Small intestine (tissue), 7 donors: ENCODE measurements at regions not wholly inside any gene's neighbourhood (a gene's known extent, or its start where the extent isn't known, plus 50 kb on each side); places are given as distances from the start of the nearest gene placed in this dataset.

Source experiments
- DNase-seq, 2 donors: peaks; one replicate each; pipeline versions ENCODE4 v3.0.0 to v3.0.0-alpha.2; 2013
- FAIRE-seq: peaks from 2 replicates; lab custom pipeline; 2012; peaks lifted over from hg19 to GRCh38; lab: Jason Lieb, UNC
- H3K27ac ChIP-seq, 3 donors: one replicate each; pipeline ENCODE4 v1.5.1; 2013; ENCODE audit warnings: low read length in 2 of 3, mild to moderate bottlenecking in 2 of 3, control low read depth in 1 of 3, inconsistent platforms in 1 of 3, low read depth in 1 of 3, moderate library complexity in 1 of 3
- H3K27me3 ChIP-seq, 3 donors: one replicate each; pipeline ENCODE4 v1.6.1; 2013; ENCODE audit warnings: low read length in 3 of 3, inconsistent platforms in 1 of 3; ENCODE audit not compliant: control insufficient read depth in 3 of 3, insufficient read depth in 3 of 3
- H3K36me3 ChIP-seq, 3 donors: one replicate each; pipeline ENCODE4 v1.6.1; 2013; ENCODE audit warnings: low read length in 3 of 3, inconsistent platforms in 1 of 3, low read depth in 1 of 3, mild to moderate bottlenecking in 1 of 3, moderate library complexity in 1 of 3; ENCODE audit not compliant: control insufficient read depth in 3 of 3, insufficient read depth in 2 of 3
- H3K4me1 ChIP-seq, 3 donors: one replicate each; pipeline ENCODE4 v1.6.1; 2013; ENCODE audit warnings: low read length in 2 of 3, inconsistent platforms in 1 of 3, low read depth in 1 of 3, mild to moderate bottlenecking in 1 of 3, moderate library complexity in 1 of 3; ENCODE audit not compliant: control insufficient read depth in 3 of 3, insufficient read depth in 2 of 3
- H3K4me3 ChIP-seq, 3 donors: one replicate each; pipeline ENCODE4 v1.5.1; 2013; ENCODE audit warnings: low read length in 3 of 3, control low read depth in 1 of 3, inconsistent platforms in 1 of 3, low read depth in 1 of 3, mild to moderate bottlenecking in 1 of 3, moderate library complexity in 1 of 3
- H3K9me3 ChIP-seq, 2 donors: one replicate each; pipeline ENCODE4 v1.6.1; 2013; ENCODE audit warnings: low read depth in 1 of 2, low read length in 1 of 2; ENCODE audit not compliant: control insufficient read depth in 2 of 2, insufficient read depth in 1 of 2
- WGBS, 3 donors: extraction: QIAGEN DNeasy Blood & Tissue Kit; methylation state at CpG; one replicate each; pipeline ENCODE4 v1.1.7; 2013; 5-methylcytosine and 5-hydroxymethylcytosine counted together
- donor health status: healthy with polysubstance abuse.
- donor health status: control.
- donor health status: control.
- donor health status: Bipolar disorder and iron deficiency.
- donor health status: healthy.

- WGBS, 3 donors = 50 to 75% (median 55%) methylated on average over 2 of the region's 2 CpGs
- H3K4me1 ChIP-seq = no peaks in the 10 kb centered on the region
- no peak overlapping the region for H3K27ac ChIP-seq
- H3K4me3 ChIP-seq = no peak overlapping the region
- no peaks in the 10 kb centered on the region for H3K9me3 ChIP-seq
- H3K36me3 ChIP-seq = no peaks in the 10 kb centered on the region
- H3K27me3 ChIP-seq = no peaks in the 10 kb centered on the region
- FAIRE-seq (no peak), DNase-seq (no peak)
Observed at GRCh38 chr7:125257617-125258016, 328.0 kb upstream of the POT1 start.

GRCh38 chr7:125256446-125256845, 326.8 kb upstream of the POT1 start:
- Histone ChIP-seq H3K27me3 (no peaks in the 10 kb centered on the region), H3K4me3 (no peak overlapping the region), H3K9me3 (no peaks in the 10 kb centered on the region), H3K36me3 (no peaks in the 10 kb centered on the region), H3K27ac (no peak overlapping the region), H3K4me1 (no peaks in the 10 kb centered on the region)
- 17 to 36% (median 30%) methylated on average over 2 of the region's 2 CpGs for WGBS, 3 donors
- DNase-seq (peak in 1 of 2 donors; percentile 36), FAIRE-seq (no peak)

DNA sequence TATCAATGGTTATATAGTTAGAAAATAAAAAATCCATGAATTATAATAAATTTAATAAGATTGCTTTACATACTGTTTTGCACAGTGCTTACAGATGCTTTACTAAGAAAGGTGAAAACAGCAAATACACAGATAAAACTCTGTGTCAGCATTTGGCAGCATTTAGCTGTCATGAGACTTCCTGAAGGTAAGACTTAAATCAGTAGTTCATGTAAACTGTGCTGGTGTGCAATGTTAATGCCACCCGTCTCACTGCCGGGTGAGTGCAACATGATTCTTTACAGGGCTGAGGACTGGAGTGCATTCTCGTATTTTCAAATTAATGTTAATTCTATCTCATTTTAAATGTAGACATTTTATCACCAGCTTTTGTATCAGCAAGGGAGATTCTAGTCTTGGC, 326.2 kb upstream of the POT1 start:
- Histone ChIP-seq H3K4me3 (no peak overlapping the region), H3K36me3 (no peaks in the 10 kb centered on the region), H3K9me3 (no peaks in the 10 kb centered on the region), H3K27ac (no peak overlapping the region), H3K27me3 (no peaks in the 10 kb centered on the region), H3K4me1 (no peaks in the 10 kb centered on the region)
- 41 to 48% (median 46%) methylated on average over 3 of the region's 3 CpGs for WGBS, 3 donors
- FAIRE-seq = no peak
- DNase-seq = peak in 1 of 2 donors; percentile 2

GRCh38 chr7:125254566-125254965, 324.9 kb upstream of the POT1 start:
- FAIRE-seq = no peak
- H3K27ac ChIP-seq = no peak overlapping the region

GRCh38 chr7:125253452-125254190, 324.0 kb upstream of the POT1 start:
- Histone ChIP-seq H3K27ac (no peak overlapping the region), H3K9me3 (no peaks in the 10 kb centered on the region), H3K27me3 (no peaks in the 10 kb centered on the region), H3K36me3 (no peaks in the 10 kb centered on the region), H3K4me1 (no peaks in the 10 kb centered on the region), H3K4me3 (no peak overlapping the region)
- no peak for FAIRE-seq
- DNase-seq = no peak
- WGBS, 3 donors = 61 to 74% (median 64%) methylated on average over 3 of the region's 3 CpGs

More at GRCh38 chr7:125254566-125254965, 324.9 kb upstream of the POT1 start:
- no peak for DNase-seq
- Histone ChIP-seq H3K4me3 (no peak overlapping the region), H3K9me3 (no peaks in the 10 kb centered on the region), H3K27me3 (no peaks in the 10 kb centered on the region), H3K4me1 (no peaks in the 10 kb centered on the region), H3K36me3 (no peaks in the 10 kb centered on the region)
- 44 to 73% (median 64%) methylated on average over 1 of the region's 1 CpG for WGBS, 3 donors

GRCh38 chr7:125247514-125248098, 318.0 kb upstream of the POT1 start:
- Histone ChIP-seq H3K36me3 (no peaks in the 10 kb centered on the region), H3K27me3 (no peaks in the 10 kb centered on the region), H3K4me3 (no peak overlapping the region), H3K27ac (no peak overlapping the region), H3K4me1 (no peaks in the 10 kb centered on the region), H3K9me3 (no peaks in the 10 kb centered on the region)
- FAIRE-seq = no peak
- 48 to 73% (median 57%) methylated on average over 1 of the region's 1 CpG for WGBS, 3 donors
- DNase-seq = no peak

DNA sequence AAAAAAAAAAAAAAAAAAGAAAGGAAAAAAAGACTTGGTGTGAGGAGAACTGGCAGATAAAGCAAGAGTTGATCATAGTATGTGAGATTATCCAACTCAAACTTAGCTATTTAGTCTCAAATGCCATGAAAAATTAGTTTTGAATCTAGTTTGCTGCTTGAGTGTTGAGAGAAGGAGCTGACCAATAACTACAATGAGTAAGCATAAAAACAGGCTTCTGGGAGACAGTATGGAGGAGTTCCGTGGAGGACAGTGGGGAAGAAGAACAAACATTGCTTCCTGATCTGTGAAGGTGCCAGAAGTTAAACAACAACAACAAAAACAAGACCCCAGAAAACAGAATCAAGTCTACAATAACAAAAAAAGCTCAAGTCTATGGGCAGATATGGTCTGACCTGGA, 317.1 kb upstream of the POT1 start:
- H3K36me3 ChIP-seq = no peaks in the 10 kb centered on the region
- H3K27me3 ChIP-seq = no peaks in the 10 kb centered on the region
- H3K4me1 ChIP-seq = no peaks in the 10 kb centered on the region
- no peak overlapping the region for H3K27ac ChIP-seq
- H3K4me3 ChIP-seq = no peak overlapping the region
- no peaks in the 10 kb centered on the region for H3K9me3 ChIP-seq
- no peak for DNase-seq
- no peak for FAIRE-seq
- WGBS, 3 donors = 46 to 63% (median 55%) methylated on average over 1 of the region's 1 CpG

DNA sequence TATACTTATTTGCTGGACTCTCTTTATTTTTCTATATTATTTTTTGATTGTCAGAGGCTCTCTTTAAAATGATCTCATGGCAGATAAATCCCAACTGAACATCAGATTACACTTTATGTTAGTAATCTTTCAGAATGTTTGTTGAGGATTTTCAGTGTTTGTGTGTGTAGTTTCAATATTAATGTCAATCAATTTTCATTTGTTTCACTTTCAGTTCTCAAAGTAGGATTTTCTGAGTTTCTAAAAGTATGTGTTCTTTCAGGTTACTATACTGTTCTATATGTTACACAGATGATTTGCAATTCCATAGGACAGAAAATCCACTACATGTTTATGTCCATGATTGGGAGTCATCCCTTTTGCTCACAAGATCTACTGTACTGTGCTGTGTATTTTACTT, 311.9 kb upstream of the POT1 start:
- Histone ChIP-seq H3K4me1 (no peaks in the 10 kb centered on the region), H3K27ac (no peak overlapping the region), H3K36me3 (no peaks in the 10 kb centered on the region), H3K4me3 (no peak overlapping the region), H3K27me3 (no peaks in the 10 kb centered on the region), H3K9me3 (no peaks in the 10 kb centered on the region)
- FAIRE-seq (no peak), DNase-seq (no peak)
